ENCODE measurements at regions not wholly inside any gene's neighbourhood (a gene's known extent, or its start where the extent isn't known, plus 50 kb on each side); places are given as distances from the start of the nearest gene placed in this dataset.

DNA sequence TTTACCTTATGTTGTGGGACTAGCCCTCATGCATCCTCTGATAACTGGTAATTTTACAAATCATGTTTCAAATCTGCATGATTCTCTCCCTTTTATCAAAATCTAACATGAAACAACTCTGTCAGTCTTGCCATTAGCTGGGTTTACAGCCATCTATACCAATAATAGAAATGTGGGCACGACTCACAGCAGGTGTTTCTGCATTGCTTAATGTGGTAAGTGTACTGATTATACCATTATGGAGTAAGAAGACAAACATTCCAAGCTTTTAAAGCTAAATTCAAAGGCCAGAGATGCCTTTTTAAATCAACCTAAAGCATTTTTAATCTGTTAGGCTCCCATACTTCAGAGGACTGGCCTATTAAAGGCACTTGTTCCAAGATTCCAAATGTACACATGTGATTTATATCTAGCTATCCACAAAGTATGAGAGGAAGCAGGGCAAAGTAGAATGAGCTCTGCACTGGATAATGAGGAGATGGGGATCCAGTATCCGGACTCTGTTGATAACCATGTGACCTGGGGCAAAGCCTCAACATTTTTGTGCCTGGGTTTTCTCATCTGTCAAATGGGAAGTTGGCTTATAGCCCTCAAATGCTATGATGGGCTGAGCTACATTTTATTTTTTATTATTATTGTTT is 52.3 kb upstream of the FUT8 start:
- FAIRE-seq (no peak), DNase-seq (ENCODE audit: low read depth in 1 of 2, low spot score in 1 of 2) (no peak), ATAC-seq (no peak)
- no peak overlapping the region for H3K4me2 ChIP-seq
- ChIA-PET CTCF (interaction anchor here (0.6 to 1.5 kb wide), 10 partner anchors 13 to 1701 kb away, joined by 3 to 5 read pairs (median 4); no protein-coding TSS in a partner anchor), POLR2A (interaction anchor here (1.0 kb wide), 1 partner anchor 52 kb away, joined by 4 read pairs; the partner anchor contains the start of gene FUT8)
- WGBS (ENCODE audit: missing lambda C conversion rate), result 60% methylated on average over 2 of the region's 2 CpGs
- H3K27ac ChIP-seq, result no peak overlapping the region
- no peaks in the 10 kb centered on the region for H3K9me3 ChIP-seq
- peaks cover 11% of the 10 kb centered on the region for H3K4me1 ChIP-seq
- H3K4me3 ChIP-seq, result no peak overlapping the region
- TF ChIP-seq ZSCAN20 (CRISPR knock-in tag; IDR thresholded peaks at IDR 0.05), result no peak

DNA sequence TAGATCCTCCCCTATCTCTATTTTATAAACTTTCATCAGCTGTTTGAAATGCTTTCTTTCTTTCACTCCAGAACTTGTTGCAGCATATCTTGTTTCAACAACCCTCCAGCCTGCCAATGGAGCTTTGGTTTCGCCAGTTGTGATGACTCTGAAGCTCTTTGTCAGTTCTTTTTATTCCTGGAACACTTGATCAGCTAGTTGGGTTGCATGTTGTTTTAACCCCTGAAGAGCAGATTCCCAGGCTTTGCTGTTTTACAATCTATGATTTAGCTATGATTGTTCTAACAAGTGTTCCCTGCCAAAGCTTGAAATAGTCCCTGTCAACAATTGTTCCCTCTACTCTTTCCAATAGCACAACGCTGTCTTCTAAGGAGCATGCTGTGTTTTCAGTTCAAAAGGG is 50.6 kb upstream of the FUT8 start:
- CTCF ChIA-PET, result interaction anchor here (1.0 to 1.5 kb wide), 4 partner anchors 20 to 191 kb away, joined by 3 to 4 read pairs (median 3); no protein-coding TSS in a partner anchor
- 69% methylated on average over 2 of the region's 2 CpGs for whole genome bisulfite sequencing (ENCODE audit: missing lambda C conversion rate)
- H3K4me2 ChIP-seq, result no peak overlapping the region
- no peaks in the 10 kb centered on the region; the same call in 2 of the 3 replicates for H3K4me1 ChIP-seq
- no peak for FAIRE-seq
- no peak for TF ChIP-seq JUNB (IDR thresholded peaks at IDR 0.05)
- TF ChIP-seq FOXS1 (CRISPR knock-in tag; IDR thresholded peaks at IDR 0.05), result no peak
- TF ChIP-seq, protein P1, sequence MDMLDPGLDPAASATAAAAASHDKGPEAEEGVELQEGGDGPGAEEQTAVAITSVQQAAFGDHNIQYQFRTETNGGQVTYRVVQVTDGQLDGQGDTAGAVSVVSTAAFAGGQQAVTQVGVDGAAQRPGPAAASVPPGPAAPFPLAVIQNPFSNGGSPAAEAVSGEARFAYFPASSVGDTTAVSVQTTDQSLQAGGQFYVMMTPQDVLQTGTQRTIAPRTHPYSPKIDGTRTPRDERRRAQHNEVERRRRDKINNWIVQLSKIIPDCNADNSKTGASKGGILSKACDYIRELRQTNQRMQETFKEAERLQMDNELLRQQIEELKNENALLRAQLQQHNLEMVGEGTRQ (IDR thresholded peaks at IDR 0.05), result no peak
- TF ChIP-seq EP300 (IDR thresholded peaks at IDR 0.05), result no peak
- TF ChIP-seq, protein P2, sequence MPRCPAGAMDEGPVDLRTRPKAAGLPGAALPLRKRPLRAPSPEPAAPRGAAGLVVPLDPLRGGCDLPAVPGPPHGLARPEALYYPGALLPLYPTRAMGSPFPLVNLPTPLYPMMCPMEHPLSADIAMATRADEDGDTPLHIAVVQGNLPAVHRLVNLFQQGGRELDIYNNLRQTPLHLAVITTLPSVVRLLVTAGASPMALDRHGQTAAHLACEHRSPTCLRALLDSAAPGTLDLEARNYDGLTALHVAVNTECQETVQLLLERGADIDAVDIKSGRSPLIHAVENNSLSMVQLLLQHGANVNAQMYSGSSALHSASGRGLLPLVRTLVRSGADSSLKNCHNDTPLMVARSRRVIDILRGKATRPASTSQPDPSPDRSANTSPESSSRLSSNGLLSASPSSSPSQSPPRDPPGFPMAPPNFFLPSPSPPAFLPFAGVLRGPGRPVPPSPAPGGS (IDR thresholded peaks at IDR 0.05), result no peak
- TF ChIP-seq, protein P3, sequence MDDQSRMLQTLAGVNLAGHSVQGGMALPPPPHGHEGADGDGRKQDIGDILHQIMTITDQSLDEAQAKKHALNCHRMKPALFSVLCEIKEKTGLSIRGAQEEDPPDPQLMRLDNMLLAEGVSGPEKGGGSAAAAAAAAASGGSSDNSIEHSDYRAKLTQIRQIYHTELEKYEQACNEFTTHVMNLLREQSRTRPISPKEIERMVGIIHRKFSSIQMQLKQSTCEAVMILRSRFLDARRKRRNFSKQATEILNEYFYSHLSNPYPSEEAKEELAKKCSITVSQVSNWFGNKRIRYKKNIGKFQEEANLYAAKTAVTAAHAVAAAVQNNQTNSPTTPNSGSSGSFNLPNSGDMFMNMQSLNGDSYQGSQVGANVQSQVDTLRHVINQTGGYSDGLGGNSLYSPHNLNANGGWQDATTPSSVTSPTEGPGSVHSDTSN (IDR thresholded peaks at IDR 0.05), result no peak
- TF ChIP-seq RNF2 (IDR thresholded peaks at IDR 0.05; ENCODE audit: borderline replicate concordance, low read depth), result no peak
- TF ChIP-seq PHF8 (IDR thresholded peaks at IDR 0.05; ENCODE audit: borderline replicate concordance, low read depth), result no peak
- POLR2A ChIA-PET, result interaction anchor here (1.6 kb wide), 1 partner anchor 50 kb away, joined by 8 read pairs; the partner anchor contains the start of gene FUT8
- no peak for DNase-seq (ENCODE audit: low read depth in 1 of 2, low spot score in 1 of 2)
- no peaks in the 10 kb centered on the region for H3K9me3 ChIP-seq
- H3K27ac ChIP-seq, result no peak overlapping the region
- H3K4me3 ChIP-seq, result no peak overlapping the region
- ATAC-seq, result no peak

Small RNA genes lying in the stretch of these regions (small RNA-seq; reads per million reads assigned to genes)
- gene AL355076.1 (0 reads per million in 6 experiments), gene MIR4708 (0 reads per million in 6 experiments)

All from A549 (cell line).